Spinal cord (tissue), 9 donors: ENCODE measurements at regions not wholly inside any gene's neighbourhood (a gene's known extent, or its start where the extent isn't known, plus 50 kb on each side); places are given as distances from the start of the nearest gene placed in this dataset.
A peak's percentile ranks its signal among the peaks of the same experiment; 100 is the strongest.

Experiments
- DNase-seq, 6 donors: peaks; one replicate each; pipeline versions ENCODE4 v3.0.0 to v3.0.0-alpha.2; 2013 to 2015; ENCODE audit warnings: low spot score in 6 of 6, low read depth in 4 of 6
- H3K27ac ChIP-seq: one replicate; pipeline ENCODE4 v1.5.1; 2013; ENCODE audit warnings: low read depth, low read length, control low read depth
- H3K27me3 ChIP-seq: one replicate; pipeline ENCODE4 v1.6.1; 2013; ENCODE audit warnings: low read length; ENCODE audit not compliant: control insufficient read depth, insufficient read depth
- H3K36me3 ChIP-seq: one replicate; pipeline ENCODE4 v1.6.1; 2013; ENCODE audit warnings: low read length; ENCODE audit not compliant: control insufficient read depth, insufficient read depth
- H3K4me1 ChIP-seq: one replicate; pipeline ENCODE4 v1.6.1; 2013; ENCODE audit warnings: low read length; ENCODE audit not compliant: control insufficient read depth, insufficient read depth
- H3K4me3 ChIP-seq: one replicate; pipeline ENCODE4 v1.5.1; 2013; ENCODE audit warnings: low read depth, low read length, control low read depth
- H3K9me3 ChIP-seq: one replicate; pipeline ENCODE4 v1.6.1; 2013; ENCODE audit warnings: low read length; ENCODE audit not compliant: control insufficient read depth, insufficient read depth
- WGBS: methylation state at CpG from one replicate; pipeline ENCODE4 v1.1.5; 2013; ENCODE audit warnings: missing lambda C conversion rate; ENCODE audit not compliant: insufficient coverage; 5-methylcytosine and 5-hydroxymethylcytosine counted together
- donor health status: healthy.

DNA sequence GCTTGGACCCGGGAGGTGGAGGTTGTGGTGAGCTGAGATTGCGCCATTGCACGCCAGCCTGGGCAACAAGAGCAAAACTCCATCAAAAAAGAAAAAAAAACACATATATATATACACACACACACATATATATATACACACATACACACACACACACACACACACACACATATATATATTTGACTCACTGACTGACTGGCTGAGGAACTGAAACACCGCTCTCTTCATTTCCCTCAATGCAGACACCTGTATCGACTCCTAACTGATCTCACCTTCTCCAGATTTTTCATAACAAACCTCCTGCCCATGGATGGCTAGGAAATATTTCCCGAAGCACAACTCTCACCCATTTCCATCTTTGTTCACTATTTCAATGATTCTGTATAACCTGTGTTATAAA lies 140.7 kb upstream of the ANO3 start:
- WGBS, result 100% methylated on average over 3 of the region's 6 CpGs
- Histone ChIP-seq H3K27ac (no peak overlapping the region), H3K4me3 (no peak overlapping the region), H3K9me3 (no peaks in the 10 kb centered on the region), H3K36me3 (no peaks in the 10 kb centered on the region), H3K27me3 (no peaks in the 10 kb centered on the region), H3K4me1 (no peaks in the 10 kb centered on the region)
- DNase-seq, result no peak

GRCh38 chr11:26193694-26194365 lies 138.1 kb upstream of the ANO3 start:
- Histone ChIP-seq H3K4me1 (no peaks in the 10 kb centered on the region), H3K27ac (no peak overlapping the region), H3K36me3 (no peaks in the 10 kb centered on the region), H3K27me3 (no peaks in the 10 kb centered on the region), H3K9me3 (no peaks in the 10 kb centered on the region), H3K4me3 (no peak overlapping the region)
- no peak for DNase-seq

DNA sequence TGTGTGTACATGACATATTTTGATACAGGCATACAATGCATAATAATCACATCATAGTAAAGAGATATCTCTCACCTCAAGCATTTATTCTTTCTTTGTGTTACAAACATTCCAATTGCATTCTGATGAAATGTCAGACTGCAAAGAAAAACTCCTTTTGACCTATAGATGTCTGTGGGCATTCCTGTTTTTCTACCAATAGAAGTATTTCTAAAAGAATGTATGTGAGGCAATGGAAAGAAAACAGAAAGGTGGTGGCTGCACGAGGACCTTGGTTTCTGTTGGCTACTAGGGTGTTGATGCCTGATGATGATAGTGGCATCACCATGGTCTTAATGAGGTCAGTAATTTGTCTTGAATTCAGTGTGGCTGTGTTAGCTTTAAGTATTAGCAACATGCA lies 137.0 kb upstream of the ANO3 start:
- 93% methylated on average over 1 of the region's 1 CpG for WGBS
- Histone ChIP-seq H3K9me3 (no peaks in the 10 kb centered on the region), H3K27me3 (no peaks in the 10 kb centered on the region), H3K4me1 (no peaks in the 10 kb centered on the region), H3K27ac (no peak overlapping the region), H3K4me3 (no peak overlapping the region), H3K36me3 (no peaks in the 10 kb centered on the region)
- no peak for DNase-seq

DNA sequence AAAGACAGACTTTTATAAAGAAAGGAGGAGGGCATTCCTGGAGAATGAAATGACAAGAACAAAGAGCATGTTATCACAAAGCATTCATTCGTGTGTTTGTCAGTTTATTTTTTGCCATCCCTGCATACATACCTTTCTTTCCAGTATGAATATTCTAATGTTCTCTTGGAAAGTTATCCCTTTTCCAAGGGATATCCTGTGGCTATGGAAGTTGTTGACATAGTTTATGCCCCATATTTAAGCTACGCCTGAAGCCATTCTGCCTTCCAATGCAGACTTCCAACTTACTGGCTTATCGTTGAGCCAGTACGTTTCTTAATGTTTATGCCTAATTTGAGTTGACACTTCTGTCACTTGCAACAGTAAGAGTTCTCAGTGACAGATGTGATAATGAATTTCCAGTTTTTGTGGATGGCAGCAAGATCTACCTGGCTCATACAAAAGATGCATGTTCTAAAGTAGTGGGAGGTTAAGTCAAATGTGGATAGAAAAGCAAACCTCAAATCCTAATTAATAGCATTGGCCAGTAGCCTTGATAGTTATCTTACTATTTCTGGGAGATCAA lies 133.3 kb upstream of the ANO3 start:
- DNase-seq, result no peak
- WGBS, result 96% methylated on average over 3 of the region's 4 CpGs

GRCh38 chr11:26199331-26200095 lies 132.4 kb upstream of the ANO3 start:
- Histone ChIP-seq H3K27me3 (no peaks in the 10 kb centered on the region), H3K4me1 (no peaks in the 10 kb centered on the region), H3K4me3 (no peak overlapping the region), H3K36me3 (no peaks in the 10 kb centered on the region), H3K27ac (no peak overlapping the region), H3K9me3 (no peaks in the 10 kb centered on the region)
- 95% methylated on average over 2 of the region's 4 CpGs for WGBS
- DNase-seq, result peak in 2 of 6 donors; percentile 16 to 62

More for the DNA sequence above, 133.3 kb upstream of the ANO3 start:
- no peak overlapping the region for H3K4me3 ChIP-seq
- no peak overlapping the region for H3K27ac ChIP-seq
- no peaks in the 10 kb centered on the region for H3K27me3 ChIP-seq
- H3K9me3 ChIP-seq, result no peaks in the 10 kb centered on the region
- H3K4me1 ChIP-seq, result no peaks in the 10 kb centered on the region
- no peaks in the 10 kb centered on the region for H3K36me3 ChIP-seq

DNA sequence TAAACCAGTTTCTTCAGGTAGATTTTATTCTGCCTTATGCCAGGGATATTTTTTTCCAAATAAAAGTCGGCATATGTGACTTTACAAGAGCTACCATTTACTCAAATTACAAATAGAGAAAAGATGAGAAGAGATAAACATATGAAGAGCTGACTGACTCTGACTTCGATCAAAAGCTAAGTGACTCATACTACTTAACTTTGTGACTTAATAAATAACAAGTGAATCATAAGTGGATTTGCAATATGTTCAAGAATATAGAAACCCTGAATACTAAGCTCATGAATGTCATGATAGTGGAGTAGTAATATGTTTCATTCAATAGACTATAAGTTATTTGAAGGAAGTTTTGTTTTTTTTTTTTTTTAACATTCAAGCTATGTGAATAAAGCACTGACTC lies 130.5 kb upstream of the ANO3 start:
- Histone ChIP-seq H3K27me3 (no peaks in the 10 kb centered on the region), H3K36me3 (no peaks in the 10 kb centered on the region), H3K4me1 (no peaks in the 10 kb centered on the region), H3K4me3 (no peak overlapping the region), H3K9me3 (no peaks in the 10 kb centered on the region), H3K27ac (no peak overlapping the region)
- no peak for DNase-seq
- WGBS, result no CpG with 5 or more reads among the region's 2 CpGs

DNA sequence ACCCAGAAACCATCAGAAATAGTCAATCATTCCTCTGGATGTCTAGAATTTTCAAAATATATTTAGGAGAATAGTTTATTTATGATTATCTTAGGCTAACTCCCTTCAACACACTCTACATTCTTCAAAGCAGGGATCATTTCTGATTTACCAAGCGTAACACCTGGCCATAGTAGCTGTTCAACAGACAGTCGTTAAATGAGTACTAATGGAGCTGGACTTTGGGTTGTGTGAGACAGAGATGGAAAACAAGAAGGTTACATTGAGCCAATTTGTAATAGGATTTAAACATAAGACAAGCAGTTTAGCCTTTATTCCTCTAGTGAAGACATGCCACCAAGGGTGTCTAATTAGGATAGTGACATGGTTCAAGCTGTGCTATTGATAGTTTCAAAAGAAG lies 129.2 kb upstream of the ANO3 start:
- no CpG with 5 or more reads among the region's 2 CpGs for WGBS
- H3K4me3 ChIP-seq, result no peak overlapping the region
- no peaks in the 10 kb centered on the region for H3K36me3 ChIP-seq
- H3K4me1 ChIP-seq, result no peaks in the 10 kb centered on the region
- H3K27ac ChIP-seq, result no peak overlapping the region
- H3K27me3 ChIP-seq, result no peaks in the 10 kb centered on the region
- H3K9me3 ChIP-seq, result no peaks in the 10 kb centered on the region
- DNase-seq, result no peak

- H3K27me3 ChIP-seq, result no peaks in the 10 kb centered on the region
- H3K4me3 ChIP-seq, result no peak overlapping the region
- no peaks in the 10 kb centered on the region for H3K36me3 ChIP-seq
- no peak overlapping the region for H3K27ac ChIP-seq
- H3K9me3 ChIP-seq, result no peaks in the 10 kb centered on the region
- DNase-seq, result no peak
- H3K4me1 ChIP-seq, result no peaks in the 10 kb centered on the region
- whole genome bisulfite sequencing, result 100% methylated on average over 1 of the region's 2 CpGs
Observed at GRCh38 chr11:26204101-26204500, 127.8 kb upstream of the ANO3 start.

GRCh38 chr11:26204839-26205238 lies 127.1 kb upstream of the ANO3 start:
- Histone ChIP-seq H3K27ac (no peak overlapping the region), H3K4me1 (no peaks in the 10 kb centered on the region), H3K4me3 (no peak overlapping the region), H3K36me3 (no peaks in the 10 kb centered on the region), H3K27me3 (no peaks in the 10 kb centered on the region), H3K9me3 (no peaks in the 10 kb centered on the region)
- DNase-seq, result no peak
- WGBS, result no CpG with 5 or more reads among the region's 5 CpGs
